ENCODE measurements at regions not wholly inside any gene's neighbourhood (a gene's known extent, or its start where the extent isn't known, plus 50 kb on each side); places are given as distances from the start of the nearest gene placed in this dataset.

GRCh38 chr18:38971881-38972280, 1406.3 kb upstream of the CELF4 start:
- TF ChIP-seq POLR2AphosphoS5 (IDR thresholded peaks at IDR 0.05; ENCODE audit: low read depth, low read length) (no peak), REST (IDR thresholded peaks at IDR 0.05; ENCODE audit: insufficient read depth in 1 of 2, low read depth in 2 of 2, low read length in 2 of 2) (no peak)

Data from PFSK-1 (cell line).